A549 (cell line): ENCODE measurements at regions not wholly inside any gene's neighbourhood (a gene's known extent, or its start where the extent isn't known, plus 50 kb on each side); places are given as distances from the start of the nearest gene placed in this dataset.

Experiments used
- CTCF ChIP-seq: fragments of >200 bp; sonication (Bioruptor Twin); formaldehyde crosslinking; IDR thresholded peaks from 3 replicates; pipeline ENCODE4 v1.5.1; 2016
- EP300 ChIP-seq, 2 experiments: fragments of >200 bp; sonication (Bioruptor Twin); formaldehyde crosslinking; IDR thresholded peaks; 2 replicates in 1 of 2; 3 replicates in 1 of 2; pipeline ENCODE4 v1.6.1; 2016 to 2017
- HDAC2 ChIP-seq: fragments of 200-600 bp; sonication (generic); IDR thresholded peaks from 2 replicates; pipeline ENCODE4 v1.6.1; 2016
- KDM1A ChIP-seq: fragments of 200-600 bp; sonication (generic); IDR thresholded peaks from 2 replicates; pipeline ENCODE4 v1.6.1; 2016; ENCODE audit warnings: low read depth, mild to moderate bottlenecking
- MAFK ChIP-seq: fragments of 450-650 bp; IDR thresholded peaks from 2 replicates; pipeline ENCODE4 v1.6.1; 2014; ENCODE audit not compliant: partially characterized antibody
- MAZ ChIP-seq: fragments of 150-350 bp; IDR thresholded peaks from 2 replicates; pipeline ENCODE4 v1.6.1; 2014; ENCODE audit warnings: antibody characterized with exemption, low read depth, low read length, borderline replicate concordance
- PBX3 ChIP-seq: IDR thresholded peaks from 2 replicates; pipeline ENCODE4 v1.6.1; 2012
- POLR2A ChIP-seq: IDR thresholded peaks from 2 replicates; pipeline ENCODE4 v1.6.1; 2012; ENCODE audit warnings: mild to moderate bottlenecking, low read length
- RAD21 ChIP-seq, 2 experiments: fragments of >200 bp in 1 of 2; sonication (Bioruptor Twin) in 1 of 2; formaldehyde crosslinking in 1 of 2; IDR thresholded peaks in 1 of 2; conservative IDR thresholded peaks in 1 of 2; 2 replicates in 1 of 2; 3 replicates in 1 of 2; pipeline ENCODE4 v1.6.1; 2012 to 2018; ENCODE audit warnings: inconsistent platforms in 1 of 2

GRCh38 chr15:62732078-62732477 is 310.5 kb upstream of the TPM1 start:
- TF ChIP-seq POLR2A = no peak
- TF ChIP-seq CTCF = no peak
- no peak for TF ChIP-seq MAFK
- no peak for TF ChIP-seq EP300 (IDR thresholded peaks at IDR 0.05)
- TF ChIP-seq MAZ = no peak
- TF ChIP-seq RAD21 (conservative IDR thresholded peaks at IDR 0.05 in 1 of 2, IDR thresholded peaks at IDR 0.05 in 1 of 2) = no peak
- TF ChIP-seq KDM1A = no peak
- no peak for TF ChIP-seq PBX3
- no peak for TF ChIP-seq HDAC2
